Thoracic aorta (tissue), 2 donors: ENCODE measurements at regions not wholly inside any gene's neighbourhood (a gene's known extent, or its start where the extent isn't known, plus 50 kb on each side); places are given as distances from the start of the nearest gene placed in this dataset.
"Not testable (repeated sequence)": the region's sequence is repeated elsewhere in the genome, so short reads cannot be mapped to it uniquely, and the experiment has no call there.

Experiments
- ATAC-seq: fragments of 150-250 bp; one replicate; pipeline ENCODE4 v1.8.0; 2017; ENCODE audit warnings: low read depth; ENCODE audit not compliant: insufficient number of reproducible peaks, low FRiP score
- DNase-seq: peaks from one replicate; pipeline ENCODE4 v3.0.0-alpha.2; 2020; ENCODE audit warnings: low spot score
- H3K27ac ChIP-seq, 2 donors: fragments of 200-600 bp; sonication (generic); 1 replicate in 1 of 2; 2 replicates in 1 of 2; pipeline ENCODE4 v1.5.1; 2016; ENCODE audit warnings: mild to moderate bottlenecking in 2 of 2, moderate library complexity in 2 of 2
- H3K27me3 ChIP-seq: fragments of 200-600 bp; sonication (generic); replicated peaks from 2 replicates; pipeline ENCODE4 v1.6.0; 2016; ENCODE audit warnings: mild to moderate bottlenecking; ENCODE audit not compliant: insufficient read depth
- H3K36me3 ChIP-seq: fragments of 200-600 bp; sonication (generic); one replicate; pipeline ENCODE4 v1.5.1; 2016
- H3K4me1 ChIP-seq, 2 donors: fragments of 200-600 bp; sonication (generic); 1 replicate in 1 of 2; 2 replicates in 1 of 2; pipeline versions ENCODE4 v1.5.1 to v1.6.0; 2016; ENCODE audit warnings: low read depth in 2 of 2, mild to moderate bottlenecking in 1 of 2; ENCODE audit not compliant: control insufficient read depth in 1 of 2
- H3K4me3 ChIP-seq: fragments of 200-600 bp; sonication (generic); 2 replicates; pipeline ENCODE4 v1.5.1; 2016; ENCODE audit warnings: mild to moderate bottlenecking
- H3K9me3 ChIP-seq: fragments of 200-600 bp; sonication (generic); 2 replicates; pipeline ENCODE4 v1.5.1; 2016
- CTCF ChIP-seq: fragments of 200-600 bp; sonication (generic); IDR thresholded peaks from one replicate; pipeline ENCODE4 v1.5.1; 2019; ENCODE audit warnings: antibody characterized with exemption

- H3K4me1 ChIP-seq, result no peaks in the 10 kb centered on the region
- no peaks in the 10 kb centered on the region for H3K27me3 ChIP-seq
- ATAC-seq (no peak), DNase-seq (no peak)
- no peak overlapping the region for H3K27ac ChIP-seq
- H3K9me3 ChIP-seq, result no peaks in the 10 kb centered on the region
- H3K4me3 ChIP-seq, result no peak overlapping the region
- no peaks in the 10 kb centered on the region for H3K36me3 ChIP-seq
- TF ChIP-seq CTCF, result no peak
Measured at GRCh38 chr6:15744818-15745402, 82.1 kb upstream of the DTNBP1 start.

- ATAC-seq, H3K4me3 ChIP-seq, H3K9me3 ChIP-seq, H3K27me3 ChIP-seq, H3K27ac ChIP-seq, H3K4me1 ChIP-seq, DNase-seq, H3K36me3 ChIP-seq: not testable (repeated sequence)
Measured at GRCh38 chr6:15742013-15742412, 79.2 kb upstream of the DTNBP1 start.

- Histone ChIP-seq H3K27ac (no peak overlapping the region), H3K4me3 (no peak overlapping the region), H3K9me3 (no peaks in the 10 kb centered on the region), H3K4me1 (no peaks in the 10 kb centered on the region), H3K27me3 (no peaks in the 10 kb centered on the region), H3K36me3 (no peaks in the 10 kb centered on the region)
- no peak for TF ChIP-seq CTCF
- ATAC-seq, result no peak
- no peak for DNase-seq
Measured at GRCh38 chr6:15741405-15741804, 78.6 kb upstream of the DTNBP1 start.

GRCh38 chr6:15739867-15740266 is 77.0 kb upstream of the DTNBP1 start:
- Histone ChIP-seq H3K27me3 (no peaks in the 10 kb centered on the region), H3K27ac (no peak overlapping the region), H3K4me1 (no peaks in the 10 kb centered on the region), H3K36me3 (no peaks in the 10 kb centered on the region), H3K4me3 (no peak overlapping the region), H3K9me3 (no peaks in the 10 kb centered on the region)
- DNase-seq (no peak), ATAC-seq (no peak)
- no peak for TF ChIP-seq CTCF

GRCh38 chr6:15739353-15739752 is 76.5 kb upstream of the DTNBP1 start:
- Histone ChIP-seq H3K9me3 (no peaks in the 10 kb centered on the region), H3K4me3 (no peak overlapping the region), H3K36me3 (no peaks in the 10 kb centered on the region), H3K27ac (no peak overlapping the region), H3K27me3 (no peaks in the 10 kb centered on the region), H3K4me1 (no peaks in the 10 kb centered on the region)
- no peak for TF ChIP-seq CTCF
- DNase-seq (no peak), ATAC-seq (no peak)

- not testable (repeated sequence) for ATAC-seq
Measured at GRCh38 chr6:15738195-15738594, 75.4 kb upstream of the DTNBP1 start.

More at GRCh38 chr6:15738195-15738594, 75.4 kb upstream of the DTNBP1 start:
- not testable (repeated sequence) for H3K36me3 ChIP-seq, H3K27ac ChIP-seq, DNase-seq, H3K4me1 ChIP-seq, H3K4me3 ChIP-seq, H3K27me3 ChIP-seq, H3K9me3 ChIP-seq
